Mesendoderm (in vitro differentiated cells): ENCODE measurements at regions not wholly inside any gene's neighbourhood (a gene's known extent, or its start where the extent isn't known, plus 50 kb on each side); places are given as distances from the start of the nearest gene placed in this dataset.
A peak's percentile ranks its signal among the peaks of the same experiment; 100 is the strongest.
"Not testable (repeated sequence)": the region's sequence is repeated elsewhere in the genome, so short reads cannot be mapped to it uniquely, and the experiment has no call there.

Experiments used
- DNase-seq: peaks from one replicate; pipeline ENCODE4 v3.0.0; 2013
- H2AK5ac ChIP-seq: 2 replicates; pipeline ENCODE4 v1.6.1; 2013; ENCODE audit warnings: low read length, inconsistent platforms
- H2BK120ac ChIP-seq: 2 replicates; pipeline ENCODE4 v1.6.1; 2013; ENCODE audit warnings: low read depth, mild to moderate bottlenecking, low read length, moderate library complexity, mixed read lengths
- H2BK15ac ChIP-seq: replicated peaks from 2 replicates; pipeline ENCODE4 v1.6.1; 2013; ENCODE audit warnings: low read depth, mild to moderate bottlenecking, moderate library complexity
- H2BK5ac ChIP-seq: 2 replicates; pipeline ENCODE4 v1.6.1; 2013; ENCODE audit warnings: low read length, inconsistent platforms
- H3K18ac ChIP-seq: 2 replicates; pipeline ENCODE4 v1.6.1; 2013; ENCODE audit warnings: mild to moderate bottlenecking, low read length, mixed read lengths
- H3K23ac ChIP-seq: one replicate; pipeline ENCODE4 v1.6.1; 2013; ENCODE audit warnings: low read length
- H3K27ac ChIP-seq: 2 replicates; pipeline ENCODE4 v1.5.1; 2013; ENCODE audit warnings: low read depth, mild to moderate bottlenecking, inconsistent platforms, low read length, moderate library complexity
- H3K27me3 ChIP-seq: 2 replicates; pipeline ENCODE4 v1.6.1; 2013; ENCODE audit warnings: low read length, control low read depth, mild to moderate bottlenecking, inconsistent platforms; ENCODE audit not compliant: insufficient read depth, poor library complexity
- H3K36me3 ChIP-seq: 2 replicates; pipeline ENCODE4 v1.6.1; 2013; ENCODE audit warnings: low read length, inconsistent platforms; ENCODE audit not compliant: control insufficient read depth, insufficient read depth
- H3K4ac ChIP-seq: one replicate; pipeline ENCODE4 v1.6.1; 2013; ENCODE audit warnings: low read depth, mild to moderate bottlenecking, low read length, moderate library complexity
- H3K4me1 ChIP-seq: 2 replicates; pipeline ENCODE4 v1.6.1; 2013; ENCODE audit warnings: low read depth, low read length, inconsistent platforms; ENCODE audit not compliant: control insufficient read depth
- H3K4me2 ChIP-seq: 2 replicates; pipeline ENCODE4 v1.6.1; 2013; ENCODE audit warnings: low read length
- H3K4me3 ChIP-seq: 2 replicates; pipeline ENCODE4 v1.5.1; 2013; ENCODE audit warnings: mild to moderate bottlenecking, low read length
- H3K56ac ChIP-seq: one replicate; pipeline ENCODE4 v1.6.1; 2013; ENCODE audit warnings: low read length
- H3K79me1 ChIP-seq: 2 replicates; pipeline ENCODE4 v1.6.1; 2013; ENCODE audit warnings: low read length, inconsistent platforms
- H3K79me2 ChIP-seq: 2 replicates; pipeline ENCODE4 v1.6.1; 2013; ENCODE audit warnings: mild to moderate bottlenecking, low read length; ENCODE audit not compliant: control insufficient read depth, insufficient read depth
- H3K9ac ChIP-seq: 2 replicates; pipeline ENCODE4 v1.6.1; 2013; ENCODE audit warnings: low read length, inconsistent platforms
- H4K5ac ChIP-seq: one replicate; pipeline ENCODE4 v1.6.1; 2013; ENCODE audit warnings: low read length
- H4K8ac ChIP-seq: one replicate; pipeline ENCODE4 v1.6.1; 2013; ENCODE audit warnings: low read depth, mild to moderate bottlenecking, control low read depth, low read length, moderate library complexity
- WGBS: extraction: QIAGEN DNeasy Blood & Tissue Kit; methylation state at CpG from one replicate; pipeline ENCODE4 v1.1.7; 2013; ENCODE audit warnings: low lambda C conversion rate, missing lambda C conversion rate; ENCODE audit not compliant: insufficient coverage; ENCODE audit errors: extremely low coverage; 5-methylcytosine and 5-hydroxymethylcytosine counted together

- not testable (repeated sequence) for H3K27me3 ChIP-seq, H3K4me1 ChIP-seq, DNase-seq, H3K56ac ChIP-seq, H3K23ac ChIP-seq, H2AK5ac ChIP-seq, H4K8ac ChIP-seq, H2BK120ac ChIP-seq, H3K4me3 ChIP-seq, H3K4ac ChIP-seq, H2BK5ac ChIP-seq, H3K27ac ChIP-seq, H3K36me3 ChIP-seq, H2BK15ac ChIP-seq, H3K18ac ChIP-seq, H3K79me2 ChIP-seq, H3K4me2 ChIP-seq, H4K5ac ChIP-seq, H3K79me1 ChIP-seq, H3K9ac ChIP-seq
- no CpG with 5 or more reads among the region's 1 CpG for WGBS
Observed at GRCh38 chr11:87585613-87586012, 547.9 kb downstream of the TMEM135 start.

GRCh38 chr11:87583931-87584330 is 546.2 kb downstream of the TMEM135 start:
- WGBS = no CpG with 5 or more reads among the region's 2 CpGs
- Histone ChIP-seq H3K79me2 (no peaks in the 10 kb centered on the region), H3K4me1 (no peaks in the 10 kb centered on the region), H2BK120ac (no peak overlapping the region), H2BK5ac (no peak overlapping the region), H3K79me1 (no peaks in the 10 kb centered on the region), H4K8ac (no peak overlapping the region), H4K5ac (no peak overlapping the region), H3K4me3 (no peak overlapping the region), H3K4me2 (no peak overlapping the region), H3K27ac (no peak overlapping the region), H3K18ac (no peak overlapping the region), H3K27me3 (no peaks in the 10 kb centered on the region), H3K36me3 (no peaks in the 10 kb centered on the region), H3K9ac (no peak overlapping the region), H2AK5ac (no peak overlapping the region), H3K56ac (no peak overlapping the region), H3K23ac (no peak overlapping the region), H3K4ac (no peak overlapping the region), H2BK15ac (no peak overlapping the region)
- DNase-seq = no peak

GRCh38 chr11:87575088-87575487 is 537.4 kb downstream of the TMEM135 start:
- H4K8ac ChIP-seq = no peak overlapping the region
- no peak overlapping the region for H3K4me2 ChIP-seq
- no peak overlapping the region for H3K56ac ChIP-seq
- H2AK5ac ChIP-seq = no peak overlapping the region
- DNase-seq = no peak
- H3K4ac ChIP-seq = no peak overlapping the region
- H3K9ac ChIP-seq = no peak overlapping the region
- no peak overlapping the region for H3K27ac ChIP-seq
- no peaks in the 10 kb centered on the region for H3K79me2 ChIP-seq
- no peaks in the 10 kb centered on the region for H3K36me3 ChIP-seq
- H4K5ac ChIP-seq = no peak overlapping the region
- H3K4me1 ChIP-seq = no peaks in the 10 kb centered on the region
- no peak overlapping the region for H2BK5ac ChIP-seq
- H3K79me1 ChIP-seq = no peaks in the 10 kb centered on the region
- no peak overlapping the region for H2BK120ac ChIP-seq
- no peak overlapping the region for H3K23ac ChIP-seq
- H3K4me3 ChIP-seq = no peak overlapping the region
- no peak overlapping the region for H2BK15ac ChIP-seq
- no peak overlapping the region for H3K18ac ChIP-seq
- no peaks in the 10 kb centered on the region for H3K27me3 ChIP-seq

GRCh38 chr11:87574193-87574592 is 536.5 kb downstream of the TMEM135 start:
- no peak overlapping the region for H2BK15ac ChIP-seq
- H3K4me3 ChIP-seq = no peak overlapping the region
- H2BK5ac ChIP-seq = no peak overlapping the region
- H3K4me1 ChIP-seq = no peaks in the 10 kb centered on the region
- H3K18ac ChIP-seq = no peak overlapping the region
- DNase-seq = peak; percentile 43
- H3K4ac ChIP-seq = no peak overlapping the region
- H3K23ac ChIP-seq = no peak overlapping the region
- H3K79me1 ChIP-seq = no peaks in the 10 kb centered on the region
- H3K79me2 ChIP-seq = no peaks in the 10 kb centered on the region
- no peak overlapping the region for H2AK5ac ChIP-seq
- H4K8ac ChIP-seq = no peak overlapping the region
- no peaks in the 10 kb centered on the region for H3K36me3 ChIP-seq
- H3K56ac ChIP-seq = no peak overlapping the region
- H3K4me2 ChIP-seq = no peak overlapping the region
- H4K5ac ChIP-seq = no peak overlapping the region
- no peaks in the 10 kb centered on the region for H3K27me3 ChIP-seq
- no peak overlapping the region for H3K9ac ChIP-seq
- no peak overlapping the region for H2BK120ac ChIP-seq
- H3K27ac ChIP-seq = no peak overlapping the region

- Histone ChIP-seq H3K79me1 (no peaks in the 10 kb centered on the region), H3K4me1 (no peaks in the 10 kb centered on the region), H4K5ac (no peak overlapping the region), H3K27ac (no peak overlapping the region), H3K18ac (no peak overlapping the region), H4K8ac (no peak overlapping the region), H3K23ac (no peak overlapping the region), H3K36me3 (no peaks in the 10 kb centered on the region), H3K4me2 (no peak overlapping the region), H3K4ac (no peak overlapping the region), H3K4me3 (no peak overlapping the region), H2AK5ac (no peak overlapping the region), H2BK5ac (no peak overlapping the region), H2BK120ac (no peak overlapping the region), H2BK15ac (no peak overlapping the region), H3K56ac (no peak overlapping the region), H3K27me3 (no peaks in the 10 kb centered on the region), H3K9ac (no peak overlapping the region), H3K79me2 (no peaks in the 10 kb centered on the region)
- DNase-seq = no peak
- WGBS = no CpG with 5 or more reads among the region's 1 CpG
Observed at GRCh38 chr11:87573708-87574107, 536.0 kb downstream of the TMEM135 start.

GRCh38 chr11:87572881-87573280 is 535.1 kb downstream of the TMEM135 start:
- no peak for DNase-seq
- no peak overlapping the region for H3K56ac ChIP-seq
- no peaks in the 10 kb centered on the region for H3K36me3 ChIP-seq
- H3K23ac ChIP-seq = no peak overlapping the region
- no peaks in the 10 kb centered on the region for H3K79me2 ChIP-seq
- no peak overlapping the region for H4K8ac ChIP-seq
- H4K5ac ChIP-seq = no peak overlapping the region
- no peak overlapping the region for H3K4me3 ChIP-seq
- H3K18ac ChIP-seq = no peak overlapping the region
- no peak overlapping the region for H3K4me2 ChIP-seq
- H2BK15ac ChIP-seq = no peak overlapping the region
- H3K79me1 ChIP-seq = no peaks in the 10 kb centered on the region
- H2BK5ac ChIP-seq = no peak overlapping the region
- H3K27ac ChIP-seq = no peak overlapping the region
- H3K4ac ChIP-seq = no peak overlapping the region
- H2BK120ac ChIP-seq = no peak overlapping the region
- no peaks in the 10 kb centered on the region for H3K4me1 ChIP-seq
- H2AK5ac ChIP-seq = no peak overlapping the region
- H3K27me3 ChIP-seq = no peaks in the 10 kb centered on the region
- no peak overlapping the region for H3K9ac ChIP-seq
